ENCODE measurements at regions not wholly inside any gene's neighbourhood (a gene's known extent, or its start where the extent isn't known, plus 50 kb on each side); places are given as distances from the start of the nearest gene placed in this dataset.

DNA sequence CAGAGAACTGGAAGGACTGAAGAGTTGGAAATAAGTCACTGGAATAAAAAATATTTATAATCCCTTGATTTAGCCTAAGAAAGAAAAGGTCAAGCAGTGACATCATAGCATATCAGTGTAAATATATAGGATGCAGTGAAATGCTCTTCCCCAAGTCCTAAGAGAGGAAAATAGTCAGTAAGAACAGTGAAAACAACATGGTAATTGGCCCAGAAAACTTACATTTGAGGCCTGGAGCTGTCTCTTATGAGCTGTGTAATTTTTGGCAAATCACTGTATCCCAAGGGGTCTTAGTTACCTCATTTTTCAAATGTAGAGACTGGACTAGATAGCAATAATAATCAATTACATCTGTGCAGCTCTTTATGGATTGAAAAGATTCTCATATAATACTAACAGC lies 255.7 kb upstream of the AR start:
- TF ChIP-seq, protein P1, sequence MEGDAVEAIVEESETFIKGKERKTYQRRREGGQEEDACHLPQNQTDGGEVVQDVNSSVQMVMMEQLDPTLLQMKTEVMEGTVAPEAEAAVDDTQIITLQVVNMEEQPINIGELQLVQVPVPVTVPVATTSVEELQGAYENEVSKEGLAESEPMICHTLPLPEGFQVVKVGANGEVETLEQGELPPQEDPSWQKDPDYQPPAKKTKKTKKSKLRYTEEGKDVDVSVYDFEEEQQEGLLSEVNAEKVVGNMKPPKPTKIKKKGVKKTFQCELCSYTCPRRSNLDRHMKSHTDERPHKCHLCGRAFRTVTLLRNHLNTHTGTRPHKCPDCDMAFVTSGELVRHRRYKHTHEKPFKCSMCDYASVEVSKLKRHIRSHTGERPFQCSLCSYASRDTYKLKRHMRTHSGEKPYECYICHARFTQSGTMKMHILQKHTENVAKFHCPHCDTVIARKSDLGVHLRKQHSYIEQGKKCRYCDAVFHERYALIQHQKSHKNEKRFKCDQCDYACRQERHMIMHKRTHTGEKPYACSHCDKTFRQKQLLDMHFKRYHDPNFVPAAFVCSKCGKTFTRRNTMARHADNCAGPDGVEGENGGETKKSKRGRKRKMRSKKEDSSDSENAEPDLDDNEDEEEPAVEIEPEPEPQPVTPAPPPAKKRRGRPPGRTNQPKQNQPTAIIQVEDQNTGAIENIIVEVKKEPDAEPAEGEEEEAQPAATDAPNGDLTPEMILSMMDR (IDR thresholded peaks at IDR 0.05), result no peak
- peaks cover 22% of the 10 kb centered on the region for H3K9me3 Mint-ChIP-seq (ENCODE audit: unreplicated experiment)
- H3K4me1 Mint-ChIP-seq (ENCODE audit: unreplicated experiment), result no peaks in the 10 kb centered on the region
- no peak overlapping the region for H3K4me3 Mint-ChIP-seq (ENCODE audit: unreplicated experiment)
- no peaks in the 10 kb centered on the region for H3K27me3 Mint-ChIP-seq (ENCODE audit: unreplicated experiment)
- no peak overlapping the region for H3K27ac Mint-ChIP-seq (ENCODE audit: unreplicated experiment)
- no peak for DNase-seq (ENCODE audit: extremely low spot score, unreplicated experiment)
- H3K36me3 Mint-ChIP-seq (ENCODE audit: unreplicated experiment), result no peaks in the 10 kb centered on the region

DNA sequence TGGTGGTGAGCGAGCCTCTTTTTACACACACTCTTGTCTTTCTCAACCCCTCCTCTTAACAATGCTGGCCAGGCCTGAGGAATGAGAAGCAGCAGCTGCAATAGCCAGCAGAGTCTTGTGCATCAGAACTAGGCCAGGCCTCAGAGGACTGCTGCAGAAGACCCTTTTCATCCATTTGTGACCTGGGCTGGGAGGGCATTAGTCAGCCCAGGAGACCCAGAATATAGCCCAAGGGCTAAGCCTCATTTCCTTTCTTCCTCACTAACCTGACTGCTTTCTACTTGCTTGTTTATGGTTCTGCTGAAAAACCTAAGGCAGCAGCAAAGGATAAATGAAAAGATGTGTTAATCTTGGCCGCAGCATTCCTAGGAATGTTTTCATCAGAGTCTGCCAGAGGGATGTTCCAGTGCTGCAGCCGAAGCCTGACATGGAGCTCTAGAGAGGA lies 254.7 kb upstream of the AR start:
- H3K27ac Mint-ChIP-seq (ENCODE audit: unreplicated experiment), result no peak overlapping the region
- H3K4me1 Mint-ChIP-seq (ENCODE audit: unreplicated experiment), result no peaks in the 10 kb centered on the region
- DNase-seq (ENCODE audit: extremely low spot score, unreplicated experiment), result no peak
- H3K9me3 Mint-ChIP-seq (ENCODE audit: unreplicated experiment), result peaks cover 17% of the 10 kb centered on the region
- H3K36me3 Mint-ChIP-seq (ENCODE audit: unreplicated experiment), result no peaks in the 10 kb centered on the region
- TF ChIP-seq, protein P1 (IDR thresholded peaks at IDR 0.05), result no peak
- H3K27me3 Mint-ChIP-seq (ENCODE audit: unreplicated experiment), result no peaks in the 10 kb centered on the region
- H3K4me3 Mint-ChIP-seq (ENCODE audit: unreplicated experiment), result no peak overlapping the region

DNA sequence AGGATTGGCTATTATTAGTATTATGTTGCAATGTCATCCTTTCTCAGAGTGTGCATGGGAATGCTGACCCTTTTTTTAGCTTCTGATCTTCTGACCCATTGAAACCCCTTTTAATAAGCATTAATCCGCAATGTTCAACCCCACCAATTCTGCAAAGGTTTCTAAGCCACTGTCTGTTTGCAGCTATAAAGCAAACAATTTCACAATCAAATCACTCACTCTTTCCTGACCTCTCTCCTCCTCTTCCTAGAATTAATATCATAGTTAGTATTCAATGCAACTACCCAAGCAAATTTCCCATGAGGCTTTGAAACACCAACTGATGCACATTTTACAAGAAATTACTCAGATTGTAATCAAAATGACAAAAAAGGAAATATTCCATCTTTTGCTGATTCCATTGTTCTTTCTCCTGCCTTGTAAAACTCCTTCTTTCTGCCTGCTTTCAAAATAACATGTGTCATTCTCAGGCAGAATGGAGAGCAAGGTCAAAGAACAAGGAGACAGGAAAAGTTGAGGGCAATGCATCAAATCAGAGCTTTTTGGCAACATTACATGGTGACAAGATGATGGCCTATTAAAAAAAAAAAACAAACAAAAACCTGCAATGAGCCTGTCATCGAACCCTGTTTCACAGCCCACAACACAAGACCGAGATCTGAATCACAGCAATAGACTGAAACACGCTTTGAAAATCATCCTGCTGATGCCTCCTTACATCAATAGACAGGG lies 253.2 kb upstream of the AR start:
- Mint-ChIP-seq H3K27ac (ENCODE audit: unreplicated experiment) (no peak overlapping the region), H3K27me3 (ENCODE audit: unreplicated experiment) (no peaks in the 10 kb centered on the region), H3K4me1 (ENCODE audit: unreplicated experiment) (no peaks in the 10 kb centered on the region), H3K4me3 (ENCODE audit: unreplicated experiment) (no peak overlapping the region), H3K36me3 (ENCODE audit: unreplicated experiment) (no peaks in the 10 kb centered on the region), H3K9me3 (ENCODE audit: unreplicated experiment) (peaks cover 24% of the 10 kb centered on the region)
- TF ChIP-seq, protein P1 (IDR thresholded peaks at IDR 0.05), result no peak
- DNase-seq (ENCODE audit: extremely low spot score, unreplicated experiment), result no peak

DNA sequence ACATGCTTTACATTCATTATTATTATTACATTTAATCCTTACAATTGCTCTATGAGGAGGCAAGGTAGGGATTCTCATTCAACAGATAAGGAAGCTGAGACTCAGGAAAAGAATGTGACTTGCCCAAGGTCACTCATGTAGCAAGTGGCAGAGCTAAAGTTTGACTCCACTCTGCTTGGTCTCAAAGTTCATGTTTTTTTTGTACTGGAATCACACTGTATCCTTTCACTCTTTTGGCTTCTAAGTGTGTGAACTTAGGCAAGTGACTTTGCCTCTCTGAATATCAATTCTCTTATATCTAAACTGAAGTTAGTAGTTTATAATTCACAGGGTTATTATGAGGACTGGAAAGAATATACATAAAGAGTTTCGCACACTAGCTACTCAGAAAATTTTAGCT lies 247.9 kb upstream of the AR start:
- peaks cover 32% of the 10 kb centered on the region for H3K9me3 Mint-ChIP-seq (ENCODE audit: unreplicated experiment)
- H3K27ac Mint-ChIP-seq (ENCODE audit: unreplicated experiment), result no peak overlapping the region
- no peaks in the 10 kb centered on the region for H3K27me3 Mint-ChIP-seq (ENCODE audit: unreplicated experiment)
- no peaks in the 10 kb centered on the region for H3K36me3 Mint-ChIP-seq (ENCODE audit: unreplicated experiment)
- TF ChIP-seq, protein P1 (IDR thresholded peaks at IDR 0.05), result no peak
- H3K4me1 Mint-ChIP-seq (ENCODE audit: unreplicated experiment), result no peaks in the 10 kb centered on the region
- H3K4me3 Mint-ChIP-seq (ENCODE audit: unreplicated experiment), result no peak overlapping the region
- DNase-seq (ENCODE audit: extremely low spot score, unreplicated experiment), result no peak

DNA sequence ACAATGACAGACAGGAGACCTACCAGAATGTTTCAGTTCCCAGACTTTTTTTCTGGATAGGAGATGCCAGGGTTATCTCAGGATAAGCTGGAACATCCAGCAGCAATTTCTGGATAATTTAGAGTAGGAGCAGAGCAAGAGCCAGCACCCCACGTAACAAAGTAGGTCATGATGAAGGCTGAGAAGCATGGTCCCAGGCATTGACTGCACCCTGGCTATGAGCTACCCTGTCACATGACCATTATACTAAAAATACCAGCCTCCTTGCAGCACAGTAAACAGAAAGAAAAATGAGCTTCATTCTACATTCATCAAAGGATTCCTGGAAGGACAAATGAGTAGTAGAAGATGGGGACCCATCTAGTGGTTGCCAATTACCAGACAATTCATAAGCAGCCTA lies 247.4 kb upstream of the AR start:
- Mint-ChIP-seq H3K4me1 (ENCODE audit: unreplicated experiment) (no peaks in the 10 kb centered on the region), H3K27me3 (ENCODE audit: unreplicated experiment) (no peaks in the 10 kb centered on the region), H3K36me3 (ENCODE audit: unreplicated experiment) (no peaks in the 10 kb centered on the region), H3K4me3 (ENCODE audit: unreplicated experiment) (no peak overlapping the region), H3K27ac (ENCODE audit: unreplicated experiment) (no peak overlapping the region), H3K9me3 (ENCODE audit: unreplicated experiment) (peaks cover 32% of the 10 kb centered on the region)
- no peak for DNase-seq (ENCODE audit: extremely low spot score, unreplicated experiment)
- TF ChIP-seq, protein P1 (IDR thresholded peaks at IDR 0.05), result no peak
